ENCODE measurements at regions not wholly inside any gene's neighbourhood (a gene's known extent, or its start where the extent isn't known, plus 50 kb on each side); places are given as distances from the start of the nearest gene placed in this dataset.

- Mint-ChIP-seq H3K9me3 (ENCODE audit: unreplicated experiment) (peaks cover 2% of the 10 kb centered on the region), H3K36me3 (ENCODE audit: unreplicated experiment) (no peaks in the 10 kb centered on the region), H3K27me3 (ENCODE audit: unreplicated experiment) (peaks cover 1% of the 10 kb centered on the region), H3K27ac (ENCODE audit: unreplicated experiment) (no peak overlapping the region), H3K4me1 (ENCODE audit: low read depth, unreplicated experiment) (peaks cover 2% of the 10 kb centered on the region), H3K4me3 (ENCODE audit: unreplicated experiment) (no peak overlapping the region)
- DNase-seq: no peak
- TF ChIP-seq CTCF (IDR thresholded peaks at IDR 0.05; ENCODE audit: partially characterized antibody, unreplicated experiment): no peak
Measured at GRCh38 chr10:53543410-53543809, 770.8 kb upstream of the MBL2 start.

- Mint-ChIP-seq H3K27me3 (ENCODE audit: unreplicated experiment) (peaks cover 1% of the 10 kb centered on the region), H3K27ac (ENCODE audit: unreplicated experiment) (no peak overlapping the region), H3K4me3 (ENCODE audit: unreplicated experiment) (no peak overlapping the region), H3K9me3 (ENCODE audit: unreplicated experiment) (peaks cover 2% of the 10 kb centered on the region), H3K36me3 (ENCODE audit: unreplicated experiment) (no peaks in the 10 kb centered on the region), H3K4me1 (ENCODE audit: low read depth, unreplicated experiment) (peaks cover 2% of the 10 kb centered on the region)
- DNase-seq: no peak
- TF ChIP-seq CTCF (IDR thresholded peaks at IDR 0.05; ENCODE audit: partially characterized antibody, unreplicated experiment): no peak
Measured at GRCh38 chr10:53537508-53537907, 764.9 kb upstream of the MBL2 start.

DNA sequence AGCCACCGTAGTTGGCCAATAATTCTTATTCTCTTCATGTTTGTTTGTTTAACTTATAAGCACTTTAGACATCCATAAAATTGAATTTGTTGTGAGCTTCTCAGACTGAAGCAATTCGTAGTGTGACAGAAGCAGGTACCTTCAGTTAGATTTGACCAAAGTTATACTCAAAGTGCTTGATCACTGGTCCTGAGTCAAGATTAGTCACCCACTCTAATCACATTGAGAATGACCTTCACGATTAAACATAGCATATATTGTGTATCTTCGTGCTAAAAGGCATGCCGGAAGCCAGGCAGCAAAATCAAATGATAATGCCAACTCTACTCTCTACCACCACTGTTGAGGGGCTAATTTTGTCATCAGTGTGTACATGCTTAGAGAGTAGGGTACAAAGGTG, 763.7 kb upstream of the MBL2 start:
- no peak overlapping the region for H3K27ac Mint-ChIP-seq (ENCODE audit: unreplicated experiment)
- no peak overlapping the region for H3K4me3 Mint-ChIP-seq (ENCODE audit: unreplicated experiment)
- no peaks in the 10 kb centered on the region for H3K36me3 Mint-ChIP-seq (ENCODE audit: unreplicated experiment)
- H3K9me3 Mint-ChIP-seq (ENCODE audit: unreplicated experiment): no peaks in the 10 kb centered on the region
- DNase-seq: no peak
- no peak for TF ChIP-seq CTCF (IDR thresholded peaks at IDR 0.05; ENCODE audit: partially characterized antibody, unreplicated experiment)
- no peaks in the 10 kb centered on the region for H3K4me1 Mint-ChIP-seq (ENCODE audit: low read depth, unreplicated experiment)
- peaks cover 1% of the 10 kb centered on the region for H3K27me3 Mint-ChIP-seq (ENCODE audit: unreplicated experiment)

GRCh38 chr10:53534428-53534827, 761.8 kb upstream of the MBL2 start:
- no peak for TF ChIP-seq CTCF (IDR thresholded peaks at IDR 0.05; ENCODE audit: partially characterized antibody, unreplicated experiment)
- DNase-seq: no peak
- Mint-ChIP-seq H3K4me1 (ENCODE audit: low read depth, unreplicated experiment) (no peaks in the 10 kb centered on the region), H3K27ac (ENCODE audit: unreplicated experiment) (no peak overlapping the region), H3K9me3 (ENCODE audit: unreplicated experiment) (no peaks in the 10 kb centered on the region), H3K4me3 (ENCODE audit: unreplicated experiment) (no peak overlapping the region), H3K36me3 (ENCODE audit: unreplicated experiment) (no peaks in the 10 kb centered on the region), H3K27me3 (ENCODE audit: unreplicated experiment) (peaks cover 1% of the 10 kb centered on the region)

DNA sequence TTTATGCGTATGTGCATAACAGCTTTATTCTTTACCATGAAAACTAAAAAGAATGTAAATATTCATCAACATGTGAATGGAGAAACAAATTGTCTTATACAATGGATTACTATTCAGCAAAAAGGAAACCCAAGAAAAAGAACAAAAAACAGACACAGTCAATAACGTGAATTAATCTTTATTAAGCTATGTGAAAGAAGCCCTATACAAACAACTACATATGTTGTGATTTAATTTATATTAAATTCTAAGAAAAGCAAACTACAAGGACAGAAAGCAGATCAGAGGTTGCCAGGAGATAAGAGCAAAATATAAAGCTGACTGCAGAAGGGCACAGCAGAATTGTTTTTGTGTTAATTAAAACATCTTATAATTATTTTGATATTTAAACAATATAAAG, 756.4 kb upstream of the MBL2 start:
- Mint-ChIP-seq H3K27me3 (ENCODE audit: unreplicated experiment) (no peaks in the 10 kb centered on the region), H3K36me3 (ENCODE audit: unreplicated experiment) (no peaks in the 10 kb centered on the region), H3K4me1 (ENCODE audit: low read depth, unreplicated experiment) (peaks cover under 1% of the 10 kb centered on the region), H3K4me3 (ENCODE audit: unreplicated experiment) (no peak overlapping the region), H3K9me3 (ENCODE audit: unreplicated experiment) (no peaks in the 10 kb centered on the region), H3K27ac (ENCODE audit: unreplicated experiment) (no peak overlapping the region)
- TF ChIP-seq CTCF (IDR thresholded peaks at IDR 0.05; ENCODE audit: partially characterized antibody, unreplicated experiment): no peak
- DNase-seq: no peak
